H9 (cell line): ENCODE measurements at regions not wholly inside any gene's neighbourhood (a gene's known extent, or its start where the extent isn't known, plus 50 kb on each side); places are given as distances from the start of the nearest gene placed in this dataset.

Experiments used
- DNase-seq: peaks from one replicate; pipeline ENCODE4 v3.0.0-alpha.2; 2017
- H2AFZ ChIP-seq: one replicate; pipeline ENCODE4 v1.6.1; 2013; ENCODE audit warnings: mild to moderate bottlenecking, low read length, control low read depth, moderate library complexity
- H2AK5ac ChIP-seq: 2 replicates; pipeline ENCODE4 v1.6.1; 2013; ENCODE audit warnings: low read length, control low read depth, mixed read lengths; ENCODE audit not compliant: insufficient read length
- H2BK120ac ChIP-seq: one replicate; pipeline ENCODE4 v1.6.1; 2013; ENCODE audit warnings: low read depth, mild to moderate bottlenecking, low read length, control low read depth, inconsistent platforms; ENCODE audit not compliant: poor library complexity, severe bottlenecking
- H2BK12ac ChIP-seq: 2 replicates; pipeline ENCODE4 v1.6.1; 2013; ENCODE audit warnings: low read length, control low read depth, mixed read lengths, low read depth; ENCODE audit not compliant: insufficient read length
- H2BK15ac ChIP-seq: 2 replicates; pipeline ENCODE4 v1.6.1; 2013; ENCODE audit warnings: low read depth, low read length, control low read depth
- H2BK20ac ChIP-seq: one replicate; pipeline ENCODE4 v1.6.1; 2013; ENCODE audit warnings: low read depth, mild to moderate bottlenecking, low read length, control low read depth, inconsistent platforms; ENCODE audit not compliant: poor library complexity, severe bottlenecking
- H2BK5ac ChIP-seq: 2 replicates; pipeline ENCODE4 v1.6.1; 2013; ENCODE audit warnings: low read length, control low read depth, mixed read lengths; ENCODE audit not compliant: insufficient read length
- H3K14ac ChIP-seq: 2 replicates; pipeline ENCODE4 v1.6.1; 2013; ENCODE audit warnings: low read length, control low read depth; ENCODE audit not compliant: insufficient read depth
- H3K18ac ChIP-seq: 2 replicates; pipeline ENCODE4 v1.6.1; 2013; ENCODE audit warnings: low read depth, mild to moderate bottlenecking, mixed read lengths, low read length, control low read depth; ENCODE audit not compliant: insufficient read length
- H3K23ac ChIP-seq: 2 replicates; pipeline ENCODE4 v1.6.1; 2013; ENCODE audit warnings: low read length, control low read depth, mixed read lengths, low read depth; ENCODE audit not compliant: insufficient read length
- H3K23me2 ChIP-seq: 2 replicates; pipeline ENCODE4 v1.6.1; 2013; ENCODE audit warnings: low read depth, mild to moderate bottlenecking, mixed read lengths, low read length, control low read depth; ENCODE audit not compliant: insufficient read length, poor library complexity, severe bottlenecking
- H3K27ac ChIP-seq: 2 replicates; pipeline ENCODE4 v1.5.1; 2013; ENCODE audit warnings: low read length, control low read depth, mixed read lengths, low read depth; ENCODE audit not compliant: insufficient read length
- H3K27me3 ChIP-seq: 2 replicates; pipeline ENCODE4 v1.6.1; 2013; ENCODE audit warnings: low read length, control low read depth, inconsistent platforms; ENCODE audit not compliant: insufficient read depth
- H3K4ac ChIP-seq: 2 replicates; pipeline ENCODE4 v1.6.1; 2013; ENCODE audit warnings: low read depth, mild to moderate bottlenecking, control low read depth, inconsistent platforms, low read length, moderate library complexity
- H3K4me1 ChIP-seq: 2 replicates; pipeline ENCODE4 v1.6.1; 2013; ENCODE audit warnings: low read length, control low read depth, inconsistent platforms; ENCODE audit not compliant: insufficient read depth
- H3K4me2 ChIP-seq: 2 replicates; pipeline ENCODE4 v1.6.1; 2013; ENCODE audit warnings: low read length, control low read depth, mixed read lengths; ENCODE audit not compliant: insufficient read length, insufficient read depth
- H3K56ac ChIP-seq: 2 replicates; pipeline ENCODE4 v1.6.1; 2013; ENCODE audit warnings: low read depth, mild to moderate bottlenecking, mixed read lengths, low read length, control low read depth; ENCODE audit not compliant: insufficient read length
- H3K79me1 ChIP-seq: 2 replicates; pipeline ENCODE4 v1.6.1; 2013; ENCODE audit warnings: low read depth, mild to moderate bottlenecking, moderate library complexity, low read length, control low read depth, inconsistent platforms; ENCODE audit not compliant: insufficient read depth, poor library complexity, severe bottlenecking
- H3K79me2 ChIP-seq: 2 replicates; pipeline ENCODE4 v1.6.1; 2013; ENCODE audit warnings: low read length, control low read depth, inconsistent platforms; ENCODE audit not compliant: insufficient read depth
- H3K9ac ChIP-seq: 2 replicates; pipeline ENCODE4 v1.6.1; 2013; ENCODE audit warnings: low read length, control low read depth, mixed read lengths; ENCODE audit not compliant: insufficient read length; ENCODE audit errors: extremely low read depth
- H3K9me3 ChIP-seq: one replicate; pipeline ENCODE4 v1.6.1; 2013; ENCODE audit warnings: low read depth, low read length, inconsistent platforms; ENCODE audit not compliant: control insufficient read depth
- H3T11ph ChIP-seq: one replicate; pipeline ENCODE4 v1.6.1; 2013; ENCODE audit warnings: mild to moderate bottlenecking, low read length, control low read depth, inconsistent platforms
- H4K20me1 ChIP-seq: one replicate; pipeline ENCODE4 v1.6.1; 2013; ENCODE audit not compliant: control insufficient read depth, insufficient read length, insufficient read depth
- H4K5ac ChIP-seq: 2 replicates; pipeline ENCODE4 v1.6.1; 2013; ENCODE audit warnings: low read depth, mild to moderate bottlenecking, mixed read lengths, low read length, control low read depth; ENCODE audit not compliant: insufficient read length
- H4K8ac ChIP-seq: replicated peaks from 2 replicates; pipeline ENCODE4 v1.6.1; 2013; ENCODE audit warnings: low read length, control low read depth, mixed read lengths, low read depth; ENCODE audit not compliant: insufficient read length
- H4K91ac ChIP-seq: 2 replicates; pipeline ENCODE4 v1.6.1; 2013; ENCODE audit warnings: low read depth, mild to moderate bottlenecking, moderate library complexity, mixed read lengths, low read length, control low read depth; ENCODE audit not compliant: insufficient read length
- H3K27ac Mint-ChIP-seq, 3 experiments: 2 replicates in 2 of 3; 3 replicates in 1 of 3; pipeline ENCODE4 v1.8.0; 2020 to 2021; ENCODE audit warnings: mixed read lengths in 3 of 3, mild to moderate bottlenecking in 1 of 3, moderate library complexity in 1 of 3
- H3K27me3 Mint-ChIP-seq: 2 replicates; pipeline ENCODE4 v1.8.0; 2021; ENCODE audit warnings: low read depth, mild to moderate bottlenecking, moderate library complexity, mixed read lengths
- H3K36me3 Mint-ChIP-seq, 3 experiments: 2 replicates in 2 of 3; 3 replicates in 1 of 3; pipeline ENCODE4 v1.8.0; 2020 to 2021; ENCODE audit warnings: low read depth in 3 of 3, mixed read lengths in 3 of 3; ENCODE audit not compliant: insufficient read depth in 1 of 3
- H3K4me1 Mint-ChIP-seq, 2 experiments: 2 replicates each; pipeline ENCODE4 v1.8.0; 2020; ENCODE audit warnings: mixed read lengths in 2 of 2
- H3K4me3 Mint-ChIP-seq, 2 experiments: 2 replicates in 1 of 2; 3 replicates in 1 of 2; pipeline ENCODE4 v1.8.0; 2020 to 2021; ENCODE audit warnings: mild to moderate bottlenecking in 2 of 2, mixed read lengths in 2 of 2, moderate library complexity in 1 of 2
- H3K9me3 Mint-ChIP-seq, 2 experiments: 2 replicates in 1 of 2; 3 replicates in 1 of 2; pipeline ENCODE4 v1.8.0; 2020; ENCODE audit warnings: mild to moderate bottlenecking in 2 of 2, mixed read lengths in 2 of 2, moderate library complexity in 1 of 2
- WGBS: extraction: QIAGEN DNeasy Blood & Tissue Kit; methylation state at CpG from one replicate; pipeline ENCODE4 v1.1.7; 2013; ENCODE audit warnings: missing lambda C conversion rate, low lambda C conversion rate, mixed read lengths; ENCODE audit not compliant: insufficient read length; ENCODE audit errors: extremely low coverage; 5-methylcytosine and 5-hydroxymethylcytosine counted together
- TF ChIP-seq, protein P1 (sequence below): fragments of 200-600 bp; sonication (generic); conservative IDR thresholded peaks from 3 replicates; pipeline ENCODE4 v1.8.0; 2021; ENCODE audit warnings: antibody characterized with exemption, mild to moderate bottlenecking

DNA sequence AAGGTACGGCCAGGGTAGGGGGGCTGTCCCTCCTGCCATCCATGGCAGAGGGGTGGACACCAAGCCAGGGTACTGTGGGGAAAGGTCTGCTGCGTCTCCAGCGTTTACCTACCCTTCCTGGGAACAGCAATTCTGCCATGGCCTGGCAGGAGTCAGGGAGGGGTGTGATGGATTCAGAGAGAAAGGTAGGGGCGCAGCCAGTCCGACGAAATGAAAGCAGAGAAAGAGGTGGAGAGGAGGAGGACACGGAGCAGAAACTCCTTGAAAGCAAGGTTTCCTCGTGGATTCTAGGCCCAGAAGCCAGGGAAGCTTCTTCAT, 182.9 kb downstream of the ZFP36L2 start:
- H3K18ac ChIP-seq = no peak overlapping the region
- H2BK20ac ChIP-seq = no peak overlapping the region
- peaks cover 2% of the 10 kb centered on the region; the same call in 1 of the 2 replicates for H3K27me3 Mint-ChIP-seq
- H4K20me1 ChIP-seq = no peaks in the 10 kb centered on the region
- no peak overlapping the region for H2AK5ac ChIP-seq
- H3K27me3 ChIP-seq = no peaks in the 10 kb centered on the region
- H3K9me3 Mint-ChIP-seq = no peaks in the 10 kb centered on the region; a peak in 1 of 5 replicates
- peaks cover 22 to 33% of the 10 kb centered on the region in 2 experiments for H3K4me1 Mint-ChIP-seq
- no peaks in the 10 kb centered on the region for H3K36me3 Mint-ChIP-seq
- no peak overlapping the region for H3K4ac ChIP-seq
- H3K27ac ChIP-seq = no peak overlapping the region
- no CpG with 5 or more reads among the region's 8 CpGs for WGBS
- TF ChIP-seq, protein P1, sequence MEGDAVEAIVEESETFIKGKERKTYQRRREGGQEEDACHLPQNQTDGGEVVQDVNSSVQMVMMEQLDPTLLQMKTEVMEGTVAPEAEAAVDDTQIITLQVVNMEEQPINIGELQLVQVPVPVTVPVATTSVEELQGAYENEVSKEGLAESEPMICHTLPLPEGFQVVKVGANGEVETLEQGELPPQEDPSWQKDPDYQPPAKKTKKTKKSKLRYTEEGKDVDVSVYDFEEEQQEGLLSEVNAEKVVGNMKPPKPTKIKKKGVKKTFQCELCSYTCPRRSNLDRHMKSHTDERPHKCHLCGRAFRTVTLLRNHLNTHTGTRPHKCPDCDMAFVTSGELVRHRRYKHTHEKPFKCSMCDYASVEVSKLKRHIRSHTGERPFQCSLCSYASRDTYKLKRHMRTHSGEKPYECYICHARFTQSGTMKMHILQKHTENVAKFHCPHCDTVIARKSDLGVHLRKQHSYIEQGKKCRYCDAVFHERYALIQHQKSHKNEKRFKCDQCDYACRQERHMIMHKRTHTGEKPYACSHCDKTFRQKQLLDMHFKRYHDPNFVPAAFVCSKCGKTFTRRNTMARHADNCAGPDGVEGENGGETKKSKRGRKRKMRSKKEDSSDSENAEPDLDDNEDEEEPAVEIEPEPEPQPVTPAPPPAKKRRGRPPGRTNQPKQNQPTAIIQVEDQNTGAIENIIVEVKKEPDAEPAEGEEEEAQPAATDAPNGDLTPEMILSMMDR = no peak
- H3K27ac Mint-ChIP-seq = peak overlapping the region in 1 of 3 experiments; percentile 46; a peak in 2 of 7 replicates
- no peak overlapping the region for H3T11ph ChIP-seq
- H2BK5ac ChIP-seq = no peak overlapping the region
- H2BK15ac ChIP-seq = no peak overlapping the region; the same call in 1 of the 2 replicates
- H3K9ac ChIP-seq = no peak overlapping the region
- no peak overlapping the region for H3K14ac ChIP-seq
- no peak overlapping the region for H2BK120ac ChIP-seq
- no peaks in the 10 kb centered on the region for H3K23me2 ChIP-seq
- H3K79me2 ChIP-seq = no peaks in the 10 kb centered on the region
- H4K91ac ChIP-seq = no peak overlapping the region
- no peak overlapping the region for H4K5ac ChIP-seq
- no peak overlapping the region for H3K4me3 Mint-ChIP-seq
- no peaks in the 10 kb centered on the region for H3K9me3 ChIP-seq
- DNase-seq = no peak
- H3K79me1 ChIP-seq = no peaks in the 10 kb centered on the region
- no peak overlapping the region for H3K4me2 ChIP-seq
- H3K4me1 ChIP-seq = no peaks in the 10 kb centered on the region; the same call in 1 of the 2 replicates
- no peak overlapping the region for H2BK12ac ChIP-seq
- H3K23ac ChIP-seq = no peak overlapping the region
- no peak overlapping the region for H4K8ac ChIP-seq
- no peak overlapping the region for H3K56ac ChIP-seq
- H2AFZ ChIP-seq = no peak overlapping the region
